ENCODE measurements at regions not wholly inside any gene's neighbourhood (a gene's known extent, or its start where the extent isn't known, plus 50 kb on each side); places are given as distances from the start of the nearest gene placed in this dataset.
"Not testable (repeated sequence)": the region's sequence is repeated elsewhere in the genome, so short reads cannot be mapped to it uniquely, and the experiment has no call there.

GRCh38 chr3:51610708-51611107 is 60.3 kb upstream of the TEX264 start:
- no peaks in the 10 kb centered on the region for H3K36me3 ChIP-seq (ENCODE audit: low read depth)
- no peak overlapping the region for H3K27ac ChIP-seq
- H3K9me3 ChIP-seq (ENCODE audit: insufficient read depth, low read depth), result no peaks in the 10 kb centered on the region
- H3K4me1 ChIP-seq (replicated peaks; ENCODE audit: insufficient read depth), result no peaks in the 10 kb centered on the region
- ChIA-PET CTCF (interaction anchor here (0.7 kb wide), 1 partner anchor 833 kb away, joined by 6 read pairs; no protein-coding TSS in a partner anchor), POLR2A (ENCODE audit: unreplicated experiment) (interaction anchor here (0.7 kb wide), 1 partner anchor 39 kb away, joined by 21 read pairs; no protein-coding TSS in a partner anchor)
- DNase-seq, result no peak
- no peaks in the 10 kb centered on the region for H3K27me3 ChIP-seq (ENCODE audit: insufficient read depth, low read depth)
- H3F3A ChIP-seq (ENCODE audit: insufficient read depth, low read depth), result no peaks in the 10 kb centered on the region
- H4K20me1 ChIP-seq (ENCODE audit: insufficient read depth), result no peaks in the 10 kb centered on the region
- TF ChIP-seq EZH2 (IDR thresholded peaks at IDR 0.05; ENCODE audit: low read depth), result no peak
- no peak for TF ChIP-seq CTCF (conservative IDR thresholded peaks at IDR 0.05)
- H2AFZ ChIP-seq, result no peak overlapping the region
- H3K4me3 ChIP-seq, result no peak overlapping the region
- no peaks in the 10 kb centered on the region for H3K79me2 ChIP-seq (ENCODE audit: low read depth)
- intact Hi-C loops (cut with micrococcal nuclease; ENCODE audit: unreplicated experiment), result no loop called here
- no TSS peak for BruUV-seq (replicated peaks)
- no peaks in the 10 kb centered on the region for H3K9me2 ChIP-seq (ENCODE audit: insufficient read depth)
- H3K4me2 ChIP-seq, result no peak overlapping the region

GRCh38 chr3:51617597-51617996 is 53.5 kb upstream of the TEX264 start:
- peaks cover 12% of the 10 kb centered on the region; the same call in 1 of the 2 replicates for H3K4me1 ChIP-seq (replicated peaks; ENCODE audit: insufficient read depth)
- POLR2A ChIA-PET (ENCODE audit: unreplicated experiment), result no interaction called here
- H3K79me2 ChIP-seq (ENCODE audit: low read depth), result no peaks in the 10 kb centered on the region
- no peaks in the 10 kb centered on the region for H3K36me3 ChIP-seq (ENCODE audit: low read depth)
- CTCF ChIA-PET, result no interaction called here
- peaks cover 4% of the 10 kb centered on the region; the same call in 1 of the 2 replicates for H3F3A ChIP-seq (ENCODE audit: insufficient read depth, low read depth)
- no peaks in the 10 kb centered on the region for H4K20me1 ChIP-seq (ENCODE audit: insufficient read depth)
- intact Hi-C loops (cut with micrococcal nuclease; ENCODE audit: unreplicated experiment), result no loop called here
- no peak overlapping the region for H3K4me2 ChIP-seq
- no TSS peak for BruUV-seq (replicated peaks)
- H3K27ac ChIP-seq, result no peak overlapping the region
- no peak for TF ChIP-seq CTCF (conservative IDR thresholded peaks at IDR 0.05)
- TF ChIP-seq EZH2 (IDR thresholded peaks at IDR 0.05; ENCODE audit: low read depth), result no peak
- no peak overlapping the region for H3K4me3 ChIP-seq
- H3K9me3 ChIP-seq (ENCODE audit: insufficient read depth, low read depth), result no peaks in the 10 kb centered on the region
- H3K9me2 ChIP-seq (ENCODE audit: insufficient read depth), result no peaks in the 10 kb centered on the region
- no peak for DNase-seq
- no peaks in the 10 kb centered on the region for H3K27me3 ChIP-seq (ENCODE audit: insufficient read depth, low read depth)
- no peak overlapping the region for H2AFZ ChIP-seq

- H3K9me2 ChIP-seq (ENCODE audit: insufficient read depth); H3K27me3 ChIP-seq (ENCODE audit: insufficient read depth, low read depth); CTCF ChIA-PET; DNase-seq; H3K9me3 ChIP-seq (ENCODE audit: insufficient read depth, low read depth); H4K20me1 ChIP-seq (ENCODE audit: insufficient read depth); H2AFZ ChIP-seq; H3K36me3 ChIP-seq (ENCODE audit: low read depth); H3F3A ChIP-seq (ENCODE audit: insufficient read depth, low read depth); H3K79me2 ChIP-seq (ENCODE audit: low read depth); intact Hi-C loops (cut with micrococcal nuclease; ENCODE audit: unreplicated experiment); H3K27ac ChIP-seq; POLR2A ChIA-PET (ENCODE audit: unreplicated experiment); H3K4me2 ChIP-seq; H3K4me3 ChIP-seq; BruUV-seq (replicated peaks): not testable (repeated sequence)
- peaks cover 12% of the 10 kb centered on the region; the same call in 1 of the 2 replicates for H3K4me1 ChIP-seq (replicated peaks; ENCODE audit: insufficient read depth)
Measured at GRCh38 chr3:51618038-51618437, 53.0 kb upstream of the TEX264 start.

GRCh38 chr3:51618496-51618895 is 52.6 kb upstream of the TEX264 start:
- Histone ChIP-seq H4K20me1 (ENCODE audit: insufficient read depth) (no peaks in the 10 kb centered on the region), H3F3A (ENCODE audit: insufficient read depth, low read depth) (peaks cover 4% of the 10 kb centered on the region; the same call in 1 of the 2 replicates), H3K79me2 (ENCODE audit: low read depth) (no peaks in the 10 kb centered on the region), H3K9me2 (ENCODE audit: insufficient read depth) (no peaks in the 10 kb centered on the region), H3K4me1 (replicated peaks; ENCODE audit: insufficient read depth) (peaks cover 12% of the 10 kb centered on the region; the same call in 1 of the 2 replicates), H3K4me2 (no peak overlapping the region), H3K27me3 (ENCODE audit: insufficient read depth, low read depth) (no peaks in the 10 kb centered on the region), H3K36me3 (ENCODE audit: low read depth) (no peaks in the 10 kb centered on the region), H3K9me3 (ENCODE audit: insufficient read depth, low read depth) (no peaks in the 10 kb centered on the region), H3K27ac (no peak overlapping the region), H3K4me3 (no peak overlapping the region), H2AFZ (no peak overlapping the region)
- ChIA-PET POLR2A (ENCODE audit: unreplicated experiment) (no interaction called here), CTCF (no interaction called here)
- intact Hi-C loops (cut with micrococcal nuclease; ENCODE audit: unreplicated experiment), result no loop called here
- no TSS peak for BruUV-seq (replicated peaks)
- TF ChIP-seq EZH2 (IDR thresholded peaks at IDR 0.05; ENCODE audit: low read depth) (no peak), CTCF (conservative IDR thresholded peaks at IDR 0.05) (no peak)
- no peak for DNase-seq
